ENCODE measurements at regions not wholly inside any gene's neighbourhood (a gene's known extent, or its start where the extent isn't known, plus 50 kb on each side); places are given as distances from the start of the nearest gene placed in this dataset.

GRCh38 chr4:138945401-138945800 is 70.2 kb upstream of the NOCT start:
- in situ Hi-C loops (cut with MboI; ENCODE audit: low pct_ligation_motif_present in 1 of 4, low pct_unique_long_range_greater_than_20kb in 1 of 4, low sequenced_read_pairs in 3 of 4) (no loop called here), intact Hi-C loops (cut with DNase I; ENCODE audit: low total_unique reads) (no loop called here)
- Histone ChIP-seq H3K27me3 (no peaks in the 10 kb centered on the region), H3K4me3 (no peak overlapping the region), H3K36me3 (no peaks in the 10 kb centered on the region), H3K4me1 (no peaks in the 10 kb centered on the region), H3K9me3 (no peaks in the 10 kb centered on the region), H3K27ac (no peak overlapping the region)
- WGBS, 2 donors (ENCODE audit: low coverage in 1 of 2), result 43 to 65% methylated on average over 2 of the region's 2 CpGs
- TF ChIP-seq CTCF (IDR thresholded peaks at IDR 0.05), result no peak
- no peak for TF ChIP-seq EP300 (IDR thresholded peaks at IDR 0.05; ENCODE audit: low read depth)
- TF ChIP-seq POLR2A (IDR thresholded peaks at IDR 0.05), result no peak
- TF ChIP-seq POLR2AphosphoS5 (IDR thresholded peaks at IDR 0.05), result no peak
- no peak for DNase-seq

DNA sequence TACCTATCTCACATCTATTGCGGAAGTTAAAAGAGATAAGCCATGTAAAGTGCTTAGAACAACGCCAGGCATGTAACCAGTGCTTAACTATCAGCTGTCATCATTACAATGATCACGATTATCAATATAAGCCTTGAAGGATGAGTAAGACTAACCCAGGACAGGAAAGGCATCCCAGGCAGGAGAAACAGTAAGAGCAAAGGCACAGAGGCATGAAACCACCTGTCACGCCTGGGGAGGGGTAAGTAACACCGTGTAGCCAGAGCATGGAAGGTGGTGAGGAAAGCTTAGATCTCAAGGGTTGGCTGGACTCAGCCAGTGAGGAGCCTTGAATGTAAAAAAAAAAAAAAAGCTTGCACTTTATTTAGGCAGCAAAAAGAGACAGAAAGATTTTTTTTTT is 71.7 kb upstream of the NOCT start:
- intact Hi-C loops (cut with DNase I; ENCODE audit: low total_unique reads), result no loop called here
- Histone ChIP-seq H3K36me3 (no peaks in the 10 kb centered on the region), H3K27ac (no peak overlapping the region), H3K4me3 (no peak overlapping the region), H3K4me1 (no peaks in the 10 kb centered on the region), H3K9me3 (no peaks in the 10 kb centered on the region), H3K27me3 (no peaks in the 10 kb centered on the region)
- 90 to 94% methylated on average over 5 of the region's 5 CpGs for WGBS, 2 donors (ENCODE audit: low coverage in 1 of 2)
- TF ChIP-seq CTCF (IDR thresholded peaks at IDR 0.05) (no peak), POLR2A (IDR thresholded peaks at IDR 0.05) (no peak), POLR2AphosphoS5 (IDR thresholded peaks at IDR 0.05) (no peak), EP300 (IDR thresholded peaks at IDR 0.05; ENCODE audit: low read depth) (no peak)
- DNase-seq, result no peak
- in situ Hi-C loops (cut with MboI; ENCODE audit: low pct_ligation_motif_present in 1 of 4, low pct_unique_long_range_greater_than_20kb in 1 of 4, low sequenced_read_pairs in 3 of 4), result no loop called here

DNA sequence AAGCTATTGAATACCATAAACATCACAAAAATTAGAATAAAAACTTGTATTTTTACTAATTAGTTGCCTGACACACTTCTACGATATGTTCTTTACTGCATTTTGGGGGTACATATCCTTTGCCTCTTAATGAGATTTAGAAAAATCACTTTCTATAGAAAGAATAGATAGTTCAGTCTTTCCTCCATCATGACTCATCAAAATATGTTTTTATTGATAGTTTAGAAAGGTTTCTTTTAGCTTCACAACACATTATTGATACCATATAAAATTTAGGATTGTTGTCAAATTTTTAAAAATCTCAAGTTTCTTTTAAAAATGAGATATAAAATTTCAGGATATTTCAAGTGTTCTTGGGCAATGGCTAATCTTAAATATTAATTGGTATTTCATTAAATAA is 74.5 kb upstream of the NOCT start:
- no peak for DNase-seq
- intact Hi-C loops (cut with DNase I; ENCODE audit: low total_unique reads), result no loop called here
- Histone ChIP-seq H3K27me3 (no peaks in the 10 kb centered on the region), H3K36me3 (no peaks in the 10 kb centered on the region), H3K9me3 (no peaks in the 10 kb centered on the region), H3K27ac (no peak overlapping the region), H3K4me1 (no peaks in the 10 kb centered on the region), H3K4me3 (no peak overlapping the region)
- in situ Hi-C loops (cut with MboI; ENCODE audit: low pct_ligation_motif_present in 1 of 4, low pct_unique_long_range_greater_than_20kb in 1 of 4, low sequenced_read_pairs in 3 of 4), result no loop called here
- 91 to 100% methylated on average over 1 of the region's 1 CpG for WGBS, 2 donors (ENCODE audit: low coverage in 1 of 2)
- TF ChIP-seq POLR2AphosphoS5 (IDR thresholded peaks at IDR 0.05), result no peak
- TF ChIP-seq EP300 (IDR thresholded peaks at IDR 0.05; ENCODE audit: low read depth), result no peak
- TF ChIP-seq CTCF (IDR thresholded peaks at IDR 0.05), result no peak
- no peak for TF ChIP-seq POLR2A (IDR thresholded peaks at IDR 0.05)

DNA sequence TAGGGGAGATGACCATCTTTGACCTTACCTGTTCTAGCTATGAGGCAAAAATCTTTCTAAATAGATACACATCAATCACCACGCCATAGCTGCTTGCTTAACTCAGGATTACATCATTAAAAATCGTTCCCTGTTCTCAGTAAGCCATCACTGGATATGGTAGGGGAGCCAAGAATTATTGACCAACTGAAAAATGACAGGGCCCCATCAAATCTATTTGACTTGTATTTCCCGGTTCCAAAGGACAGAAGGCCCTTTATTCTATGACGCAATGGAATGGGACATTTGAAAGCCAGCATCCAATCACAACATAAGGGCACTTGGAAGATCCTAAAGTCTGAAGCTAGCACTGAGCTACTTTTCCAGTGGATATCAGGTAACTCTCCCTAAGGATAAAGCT is 75.6 kb upstream of the NOCT start:
- 46 to 54% methylated on average over 2 to 4 of the region's 4 CpGs for WGBS, 2 donors (ENCODE audit: low coverage in 1 of 2)
- Histone ChIP-seq H3K27ac (no peak overlapping the region), H3K9me3 (no peaks in the 10 kb centered on the region), H3K4me3 (no peak overlapping the region), H3K4me1 (no peaks in the 10 kb centered on the region), H3K36me3 (no peaks in the 10 kb centered on the region), H3K27me3 (no peaks in the 10 kb centered on the region)
- in situ Hi-C loops (cut with MboI; ENCODE audit: low pct_ligation_motif_present in 1 of 4, low pct_unique_long_range_greater_than_20kb in 1 of 4, low sequenced_read_pairs in 3 of 4), result no loop called here
- intact Hi-C loops (cut with DNase I; ENCODE audit: low total_unique reads), result no loop called here
- no peak for DNase-seq
- no peak for TF ChIP-seq POLR2A (IDR thresholded peaks at IDR 0.05)
- TF ChIP-seq CTCF (IDR thresholded peaks at IDR 0.05), result no peak
- TF ChIP-seq POLR2AphosphoS5 (IDR thresholded peaks at IDR 0.05), result no peak
- no peak for TF ChIP-seq EP300 (IDR thresholded peaks at IDR 0.05; ENCODE audit: low read depth)
